ENCODE measurements at regions not wholly inside any gene's neighbourhood (a gene's known extent, or its start where the extent isn't known, plus 50 kb on each side); places are given as distances from the start of the nearest gene placed in this dataset.

- DNase-seq (ENCODE audit: low read depth), result no peak
- no peak for TF ChIP-seq CTCF (conservative IDR thresholded peaks at IDR 0.05; ENCODE audit: low read depth, low read length)
- H3K4me3 ChIP-seq (ENCODE audit: low read depth, low read length), result no peak overlapping the region
Observed at GRCh38 chr2:211049321-211050018, 493.1 kb downstream of the CPS1 start.

- H3K4me3 ChIP-seq (ENCODE audit: low read depth, low read length), result no peak overlapping the region
- TF ChIP-seq CTCF (conservative IDR thresholded peaks at IDR 0.05; ENCODE audit: low read depth, low read length), result peak; percentile 51
- DNase-seq (ENCODE audit: low read depth), result peak; percentile 12
Observed at GRCh38 chr2:211055438-211055837, 499.0 kb downstream of the CPS1 start.

DNA sequence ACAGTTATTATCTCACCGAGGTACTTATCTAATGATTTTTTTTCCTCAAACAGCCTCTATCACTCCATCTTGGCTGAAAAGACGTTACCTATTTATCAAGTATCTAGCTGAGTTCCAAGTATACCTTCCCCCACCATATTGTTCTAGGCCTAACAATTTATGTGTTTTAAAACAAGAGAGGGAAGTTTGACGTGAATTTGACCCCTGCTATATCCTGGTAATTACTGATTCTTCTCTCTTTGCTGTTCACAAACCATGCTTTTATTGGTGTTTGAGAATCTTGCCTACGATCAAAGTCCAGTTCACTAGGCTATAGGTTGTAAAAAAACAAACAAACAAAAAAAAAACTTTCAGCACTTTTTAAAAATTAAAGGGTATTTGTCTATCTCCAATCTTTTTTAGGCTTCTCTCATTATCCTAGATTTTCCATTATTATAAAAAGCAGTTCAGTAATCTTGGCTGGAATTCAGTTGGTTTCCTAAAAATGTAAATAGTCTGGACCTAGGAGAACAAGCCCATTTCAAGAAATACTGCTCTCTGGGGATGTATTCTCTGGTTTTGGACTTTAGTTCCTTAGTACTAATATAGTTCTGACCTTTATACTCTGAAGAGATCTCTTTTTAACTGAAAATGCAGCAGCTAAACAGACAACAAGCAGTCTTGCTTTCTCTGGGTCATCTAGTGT, 505.4 kb downstream of the CPS1 start:
- DNase-seq (ENCODE audit: low read depth), result no peak
- no peak for TF ChIP-seq CTCF (conservative IDR thresholded peaks at IDR 0.05; ENCODE audit: low read depth, low read length)
- no peak overlapping the region for H3K4me3 ChIP-seq (ENCODE audit: low read depth, low read length)

- DNase-seq (ENCODE audit: low read depth), result no peak
- no peak overlapping the region for H3K4me3 ChIP-seq (ENCODE audit: low read depth, low read length)
- no peak for TF ChIP-seq CTCF (conservative IDR thresholded peaks at IDR 0.05; ENCODE audit: low read depth, low read length)
Observed at GRCh38 chr2:211062297-211062612, 505.9 kb downstream of the CPS1 start.

DNA sequence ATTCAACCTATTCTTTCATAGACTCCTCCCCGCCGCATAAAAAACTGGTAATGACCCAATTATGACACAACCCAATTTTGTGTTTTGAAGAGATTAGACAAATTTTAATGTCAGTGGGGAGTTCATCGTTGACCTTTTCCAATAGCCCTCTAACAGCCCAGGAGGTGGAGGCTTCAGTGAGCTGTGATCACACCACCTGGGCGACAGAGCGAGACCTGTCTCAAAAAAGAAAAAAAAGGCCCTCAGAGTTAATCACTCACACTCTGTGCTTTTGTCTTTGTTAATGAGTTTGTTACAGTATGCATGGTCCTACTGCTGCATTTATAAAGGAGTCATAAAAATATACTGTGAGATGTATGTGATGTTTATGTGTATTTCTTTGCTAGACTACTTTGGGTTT, 510.6 kb downstream of the CPS1 start:
- DNase-seq (ENCODE audit: low read depth), result no peak
- TF ChIP-seq CTCF (conservative IDR thresholded peaks at IDR 0.05; ENCODE audit: low read depth, low read length), result no peak
- H3K4me3 ChIP-seq (ENCODE audit: low read depth, low read length), result no peak overlapping the region

- no peak for TF ChIP-seq CTCF (conservative IDR thresholded peaks at IDR 0.05; ENCODE audit: low read depth, low read length)
- H3K4me3 ChIP-seq (ENCODE audit: low read depth, low read length), result no peak overlapping the region
- no peak for DNase-seq (ENCODE audit: low read depth)
Observed at GRCh38 chr2:211068108-211068780, 511.8 kb downstream of the CPS1 start.
